Astrocyte (in vitro differentiated cells and primary cell): ENCODE measurements at regions not wholly inside any gene's neighbourhood (a gene's known extent, or its start where the extent isn't known, plus 50 kb on each side); places are given as distances from the start of the nearest gene placed in this dataset.

ENCODE experiments used
- DNase-seq: peaks from one replicate; pipeline ENCODE4 v3.0.0-alpha.2; 2010; ENCODE audit warnings: low read depth
- FAIRE-seq: peaks from 2 replicates; lab custom pipeline; 2011; peaks lifted over from hg19 to GRCh38; lab: Jason Lieb, UNC
- H2AFZ ChIP-seq: 2 replicates; pipeline ENCODE4 v1.6.0; 2012; ENCODE audit warnings: low read depth, low read length, inconsistent platforms
- H3K27ac ChIP-seq: 2 replicates; pipeline ENCODE4 v1.5.1; 2011; ENCODE audit warnings: low read depth, low read length, inconsistent platforms
- H3K27me3 ChIP-seq: 2 replicates; pipeline ENCODE4 v1.6.0; 2011; ENCODE audit warnings: low read length, inconsistent platforms; ENCODE audit not compliant: insufficient read depth
- H3K36me3 ChIP-seq: 2 replicates; pipeline ENCODE4 v1.5.1; 2011; ENCODE audit warnings: low read length, inconsistent platforms; ENCODE audit not compliant: insufficient read depth
- H3K4me1 ChIP-seq: 2 replicates; pipeline ENCODE4 v1.5.1; 2011; ENCODE audit warnings: low read length, inconsistent platforms; ENCODE audit not compliant: insufficient read depth
- H3K4me2 ChIP-seq: 2 replicates; pipeline ENCODE4 v1.6.0; 2012; ENCODE audit warnings: low read length, inconsistent platforms
- H3K4me3 ChIP-seq: 2 replicates; pipeline ENCODE4 v1.5.1; 2011; ENCODE audit warnings: low read depth, mild to moderate bottlenecking, low read length, inconsistent platforms; ENCODE audit not compliant: insufficient read depth
- H3K79me2 ChIP-seq: 2 replicates; pipeline ENCODE4 v1.6.0; 2012; ENCODE audit warnings: mild to moderate bottlenecking, low read length, inconsistent platforms; ENCODE audit not compliant: insufficient read depth
- H3K9ac ChIP-seq: 2 replicates; pipeline ENCODE4 v1.6.0; 2012; ENCODE audit warnings: mild to moderate bottlenecking, low read length, inconsistent platforms
- H3K9me3 ChIP-seq: 2 replicates; pipeline ENCODE4 v1.5.1; 2012; ENCODE audit warnings: low read depth, mild to moderate bottlenecking, low read length, inconsistent platforms; ENCODE audit not compliant: insufficient read depth
- H4K20me1 ChIP-seq: 2 replicates; pipeline ENCODE4 v1.6.0; 2012; ENCODE audit warnings: low read length, inconsistent platforms; ENCODE audit not compliant: insufficient read depth
- H3K27ac Mint-ChIP-seq: one replicate; pipeline ENCODE4 v1.8.0; 2021; ENCODE audit warnings: mild to moderate bottlenecking, mixed read lengths; ENCODE audit not compliant: unreplicated experiment
- H3K27me3 Mint-ChIP-seq: one replicate; pipeline ENCODE4 v1.8.0; 2021; ENCODE audit warnings: low read depth, mixed read lengths; ENCODE audit not compliant: unreplicated experiment
- H3K36me3 Mint-ChIP-seq: one replicate; pipeline ENCODE4 v1.8.0; 2021; ENCODE audit warnings: low read depth, mixed read lengths; ENCODE audit not compliant: unreplicated experiment
- H3K4me1 Mint-ChIP-seq: one replicate; pipeline ENCODE4 v1.8.0; 2021; ENCODE audit warnings: low read depth, mixed read lengths; ENCODE audit not compliant: unreplicated experiment
- H3K4me3 Mint-ChIP-seq: one replicate; pipeline ENCODE4 v1.8.0; 2021; ENCODE audit warnings: mild to moderate bottlenecking, moderate library complexity, mixed read lengths; ENCODE audit not compliant: unreplicated experiment
- H3K9me3 Mint-ChIP-seq: one replicate; pipeline ENCODE4 v1.8.0; 2021; ENCODE audit warnings: mild to moderate bottlenecking, mixed read lengths; ENCODE audit not compliant: unreplicated experiment
- EZH2 ChIP-seq: IDR thresholded peaks from 2 replicates; pipeline ENCODE4 v1.6.1; 2012; ENCODE audit warnings: mild to moderate bottlenecking, low read length, inconsistent platforms; ENCODE audit not compliant: insufficient read depth
- TF ChIP-seq, protein P1 (sequence below): IDR thresholded peaks from 2 replicates; pipeline ENCODE4 v1.5.1; 2011; ENCODE audit warnings: low read depth, mild to moderate bottlenecking, inconsistent platforms, low read length, moderate library complexity; ENCODE audit not compliant: insufficient read depth

DNA sequence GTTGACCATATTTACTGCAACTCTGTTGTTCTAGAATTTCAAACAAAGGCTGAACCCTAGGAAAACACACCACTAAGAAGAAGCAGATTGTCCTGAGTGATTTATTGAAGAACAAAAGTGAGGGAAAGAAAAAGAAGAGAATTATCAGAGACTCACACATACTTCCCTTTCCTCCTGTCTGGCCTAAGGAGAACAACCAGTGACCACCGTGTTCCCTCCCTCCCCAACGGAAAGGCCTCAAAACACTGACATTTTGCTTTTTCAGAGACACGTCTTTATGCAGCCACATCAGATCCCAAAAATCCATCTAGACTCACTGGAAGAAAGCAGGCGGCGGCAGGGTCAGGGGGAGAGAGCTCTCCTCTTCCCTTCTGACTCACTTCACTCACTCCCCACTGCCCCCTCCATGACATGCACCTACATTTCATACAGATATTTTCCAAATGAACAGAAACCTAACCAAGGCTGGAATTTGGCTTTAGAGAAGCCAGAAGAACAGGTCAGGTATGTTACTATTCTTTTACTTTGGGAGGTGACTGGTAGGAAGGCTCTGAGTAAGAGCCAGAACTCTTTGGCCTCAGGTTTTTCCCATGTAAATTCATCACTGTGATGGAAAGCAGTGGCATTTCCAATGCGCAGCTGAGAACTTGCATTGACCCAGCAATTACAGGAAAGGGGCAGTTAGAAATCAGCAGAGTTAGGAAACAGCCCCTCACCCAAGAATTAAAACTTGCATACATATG lies 169.9 kb downstream of the BCL11A start:
- Histone ChIP-seq H3K36me3 (no peaks in the 10 kb centered on the region), H3K4me1 (no peaks in the 10 kb centered on the region), H3K79me2 (no peaks in the 10 kb centered on the region), H3K4me3 (no peak overlapping the region), H2AFZ (no peak overlapping the region), H3K9ac (no peak overlapping the region), H3K27ac (no peak overlapping the region), H3K9me3 (no peaks in the 10 kb centered on the region), H3K27me3 (peaks cover 3% of the 10 kb centered on the region), H4K20me1 (no peaks in the 10 kb centered on the region), H3K4me2 (no peak overlapping the region)
- H3K27ac Mint-ChIP-seq = no peak overlapping the region
- no peak overlapping the region for H3K4me3 Mint-ChIP-seq
- H3K4me1 Mint-ChIP-seq = peaks cover 2% of the 10 kb centered on the region
- H3K27me3 Mint-ChIP-seq = peaks cover 28% of the 10 kb centered on the region
- FAIRE-seq (no peak), DNase-seq (no peak)
- no peak for TF ChIP-seq EZH2
- TF ChIP-seq, protein P1, sequence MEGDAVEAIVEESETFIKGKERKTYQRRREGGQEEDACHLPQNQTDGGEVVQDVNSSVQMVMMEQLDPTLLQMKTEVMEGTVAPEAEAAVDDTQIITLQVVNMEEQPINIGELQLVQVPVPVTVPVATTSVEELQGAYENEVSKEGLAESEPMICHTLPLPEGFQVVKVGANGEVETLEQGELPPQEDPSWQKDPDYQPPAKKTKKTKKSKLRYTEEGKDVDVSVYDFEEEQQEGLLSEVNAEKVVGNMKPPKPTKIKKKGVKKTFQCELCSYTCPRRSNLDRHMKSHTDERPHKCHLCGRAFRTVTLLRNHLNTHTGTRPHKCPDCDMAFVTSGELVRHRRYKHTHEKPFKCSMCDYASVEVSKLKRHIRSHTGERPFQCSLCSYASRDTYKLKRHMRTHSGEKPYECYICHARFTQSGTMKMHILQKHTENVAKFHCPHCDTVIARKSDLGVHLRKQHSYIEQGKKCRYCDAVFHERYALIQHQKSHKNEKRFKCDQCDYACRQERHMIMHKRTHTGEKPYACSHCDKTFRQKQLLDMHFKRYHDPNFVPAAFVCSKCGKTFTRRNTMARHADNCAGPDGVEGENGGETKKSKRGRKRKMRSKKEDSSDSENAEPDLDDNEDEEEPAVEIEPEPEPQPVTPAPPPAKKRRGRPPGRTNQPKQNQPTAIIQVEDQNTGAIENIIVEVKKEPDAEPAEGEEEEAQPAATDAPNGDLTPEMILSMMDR = no peak
- no peaks in the 10 kb centered on the region for H3K36me3 Mint-ChIP-seq
- H3K9me3 Mint-ChIP-seq = no peaks in the 10 kb centered on the region

DNA sequence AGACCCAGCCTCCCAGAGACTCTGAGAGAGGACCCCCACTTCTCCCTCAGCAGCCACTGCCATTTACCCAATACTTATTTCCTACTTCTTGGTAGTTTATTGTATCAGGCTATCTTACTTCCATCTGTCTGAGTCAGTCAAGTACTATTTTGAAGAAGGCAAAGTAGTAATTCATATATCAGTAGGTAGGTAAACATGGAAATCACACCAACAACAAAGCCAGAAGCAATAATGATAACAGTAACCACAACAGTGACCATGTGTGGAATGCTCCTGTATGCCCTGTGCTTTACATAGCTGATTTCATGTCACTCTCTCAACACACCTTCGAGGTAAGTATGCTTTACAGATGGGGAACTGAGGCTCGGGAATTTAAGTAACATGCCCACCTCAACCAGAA lies 173.0 kb downstream of the BCL11A start:
- TF ChIP-seq, protein P1 = no peak
- no peak for TF ChIP-seq EZH2
- Histone ChIP-seq H3K27ac (no peak overlapping the region), H3K36me3 (no peaks in the 10 kb centered on the region), H3K4me3 (no peak overlapping the region), H3K4me2 (no peak overlapping the region), H2AFZ (no peak overlapping the region), H3K4me1 (no peaks in the 10 kb centered on the region), H3K9me3 (no peaks in the 10 kb centered on the region), H4K20me1 (no peaks in the 10 kb centered on the region), H3K27me3 (peaks cover 3% of the 10 kb centered on the region), H3K9ac (no peak overlapping the region), H3K79me2 (no peaks in the 10 kb centered on the region)
- no peaks in the 10 kb centered on the region for H3K9me3 Mint-ChIP-seq
- peaks cover 25% of the 10 kb centered on the region for H3K27me3 Mint-ChIP-seq
- FAIRE-seq = no peak
- no peaks in the 10 kb centered on the region for H3K36me3 Mint-ChIP-seq
- H3K4me3 Mint-ChIP-seq = no peak overlapping the region
- no peak for DNase-seq
- peaks cover 2% of the 10 kb centered on the region for H3K4me1 Mint-ChIP-seq
- no peak overlapping the region for H3K27ac Mint-ChIP-seq

DNA sequence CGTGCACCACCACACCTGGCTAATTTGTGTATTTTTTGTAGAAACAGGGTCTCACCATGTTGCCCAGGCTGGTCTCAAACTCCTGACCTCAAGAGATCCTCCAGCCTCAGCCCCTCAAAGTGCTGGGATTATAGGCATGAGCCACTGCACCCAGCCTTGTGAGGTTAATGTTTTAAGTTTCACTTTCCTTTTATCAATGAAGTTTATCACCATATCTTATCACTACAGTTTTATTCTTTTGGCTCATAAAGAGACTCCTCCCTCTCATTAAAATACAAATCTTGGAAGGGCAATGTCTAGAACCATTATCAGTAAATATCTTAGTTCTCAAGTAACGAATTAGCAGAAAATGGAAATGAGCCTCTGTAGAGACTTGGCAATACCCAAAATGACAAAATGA lies 173.8 kb downstream of the BCL11A start:
- no peak for FAIRE-seq
- Histone ChIP-seq H3K4me1 (no peaks in the 10 kb centered on the region), H3K9ac (no peak overlapping the region), H3K79me2 (no peaks in the 10 kb centered on the region), H3K4me2 (no peak overlapping the region), H3K9me3 (no peaks in the 10 kb centered on the region), H2AFZ (no peak overlapping the region), H3K27me3 (no peaks in the 10 kb centered on the region), H3K4me3 (no peak overlapping the region), H3K27ac (no peak overlapping the region), H3K36me3 (no peaks in the 10 kb centered on the region), H4K20me1 (no peaks in the 10 kb centered on the region)
- Mint-ChIP-seq H3K36me3 (no peaks in the 10 kb centered on the region), H3K27ac (no peak overlapping the region), H3K9me3 (peaks cover 5% of the 10 kb centered on the region), H3K27me3 (peaks cover 27% of the 10 kb centered on the region), H3K4me3 (no peak overlapping the region), H3K4me1 (peaks cover 2% of the 10 kb centered on the region)
- TF ChIP-seq EZH2 = no peak
- TF ChIP-seq, protein P1 = no peak
- DNase-seq = no peak
